SK-N-SH treated with all-trans-retinoic acid at 6 μM for 48 hours (cell line): ENCODE measurements at regions not wholly inside any gene's neighbourhood (a gene's known extent, or its start where the extent isn't known, plus 50 kb on each side); places are given as distances from the start of the nearest gene placed in this dataset.

Experiments used
- ARNTL ChIP-seq: fragments of 450-650 bp; formaldehyde crosslinking; IDR thresholded peaks from 2 replicates; pipeline ENCODE4 v1.5.0; 2020; ENCODE audit warnings: low read depth, mild to moderate bottlenecking, moderate library complexity, borderline replicate concordance
- BACH2 ChIP-seq: fragments of 250-450 bp; sonication (Bioruptor Pico); IDR thresholded peaks from 2 replicates; pipeline ENCODE4 v1.9.0; 2021; ENCODE audit warnings: mild to moderate bottlenecking, borderline replicate concordance
- CREB5 ChIP-seq: fragments of 250-450 bp; sonication (Bioruptor Pico); IDR thresholded peaks from 2 replicates; pipeline ENCODE4 v1.5.1; 2020; ENCODE audit warnings: low read depth, mild to moderate bottlenecking, moderate library complexity
- CSDC2 ChIP-seq: fragments of 250-450 bp; sonication (Bioruptor Pico); IDR thresholded peaks from 2 replicates; pipeline ENCODE4 v1.5.0; 2020; ENCODE audit warnings: mild to moderate bottlenecking, moderate library complexity
- CSRNP3 ChIP-seq: fragments of 250-450 bp; sonication (Bioruptor Pico); IDR thresholded peaks from 2 replicates; pipeline ENCODE4 v1.5.1; 2021; ENCODE audit warnings: mild to moderate bottlenecking, moderate library complexity
- ESRRG ChIP-seq: fragments of 250-450 bp; sonication (Bioruptor Pico); IDR thresholded peaks from 2 replicates; pipeline ENCODE4 v1.6.1; 2021; ENCODE audit warnings: mild to moderate bottlenecking
- ISL1 ChIP-seq: fragments of 250-450 bp; sonication (Bioruptor Pico); IDR thresholded peaks from 2 replicates; pipeline ENCODE4 v2.1.2; 2022; ENCODE audit warnings: mild to moderate bottlenecking, moderate library complexity
- OSR1 ChIP-seq: fragments of 250-450 bp; sonication (Bioruptor Pico); IDR thresholded peaks from 2 replicates; pipeline ENCODE4 v1.8.0; 2022; ENCODE audit warnings: moderate library complexity, mild to moderate bottlenecking, inconsistent platforms
- PATZ1 ChIP-seq: fragments of 250-450 bp; sonication (Bioruptor Pico); IDR thresholded peaks from 2 replicates; pipeline ENCODE4 v1.8.0; 2020; ENCODE audit warnings: mild to moderate bottlenecking, moderate library complexity, borderline replicate concordance
- POU6F1 ChIP-seq: fragments of 250-450 bp; sonication (Bioruptor Pico); IDR thresholded peaks from 2 replicates; pipeline ENCODE4 v1.8.0; 2021; ENCODE audit warnings: low read depth, mild to moderate bottlenecking, moderate library complexity, borderline replicate concordance
- TOX ChIP-seq: fragments of 250-450 bp; sonication (Bioruptor Pico); IDR thresholded peaks from 2 replicates; pipeline ENCODE4 v1.8.0; 2021; ENCODE audit warnings: mild to moderate bottlenecking, moderate library complexity, borderline replicate concordance
- ZC3H10 ChIP-seq: fragments of 250-450 bp; sonication (Bioruptor Pico); IDR thresholded peaks from 2 replicates; pipeline ENCODE4 v1.5.1; 2021; ENCODE audit warnings: mild to moderate bottlenecking, moderate library complexity
- ZFP3 ChIP-seq: fragments of 250-450 bp; sonication (Bioruptor Pico); IDR thresholded peaks from 2 replicates; pipeline ENCODE4 v1.5.0; 2020; ENCODE audit warnings: mild to moderate bottlenecking, moderate library complexity

GRCh38 chr10:129122846-129123245 is 344.2 kb upstream of the MGMT start:
- TF ChIP-seq CREB5 (no peak), CSRNP3 (CRISPR knock-in tag) (no peak), ZC3H10 (no peak), PATZ1 (CRISPR knock-in tag) (no peak), TOX (CRISPR knock-in tag) (no peak), CSDC2 (CRISPR knock-in tag) (no peak), ESRRG (CRISPR knock-in tag) (no peak), OSR1 (no peak), POU6F1 (CRISPR knock-in tag) (no peak), ARNTL (CRISPR knock-in tag) (no peak), ISL1 (CRISPR knock-in tag) (no peak), BACH2 (CRISPR knock-in tag) (no peak), ZFP3 (no peak)
